LNCAP (cell line): ENCODE measurements at regions not wholly inside any gene's neighbourhood (a gene's known extent, or its start where the extent isn't known, plus 50 kb on each side); places are given as distances from the start of the nearest gene placed in this dataset.

Source experiments
- TF ChIP-seq, protein P1 (sequence below): fragments of 450-650 bp; IDR thresholded peaks from 2 replicates; pipeline ENCODE4 v1.5.1; 2017; ENCODE audit warnings: mild to moderate bottlenecking

DNA sequence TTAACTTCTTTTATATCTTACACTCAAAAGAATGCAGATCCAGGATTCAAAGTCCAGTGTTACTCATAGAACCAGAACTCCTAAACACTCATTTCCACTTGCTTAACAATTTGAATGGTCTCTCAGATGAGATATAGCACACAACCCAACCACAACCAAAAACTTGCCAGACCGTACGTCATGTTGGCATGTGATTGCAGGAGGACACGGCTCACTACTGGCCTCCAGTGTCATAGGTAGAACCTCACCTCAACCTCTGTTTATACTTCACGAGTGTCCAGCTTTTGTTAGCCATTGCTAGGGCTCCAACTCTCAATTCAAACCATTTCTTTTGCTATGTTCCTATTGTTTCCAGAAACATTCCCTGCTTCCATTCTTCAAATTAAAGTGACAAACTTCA, 58.5 kb upstream of the PDGFD start:
- TF ChIP-seq, protein P1, sequence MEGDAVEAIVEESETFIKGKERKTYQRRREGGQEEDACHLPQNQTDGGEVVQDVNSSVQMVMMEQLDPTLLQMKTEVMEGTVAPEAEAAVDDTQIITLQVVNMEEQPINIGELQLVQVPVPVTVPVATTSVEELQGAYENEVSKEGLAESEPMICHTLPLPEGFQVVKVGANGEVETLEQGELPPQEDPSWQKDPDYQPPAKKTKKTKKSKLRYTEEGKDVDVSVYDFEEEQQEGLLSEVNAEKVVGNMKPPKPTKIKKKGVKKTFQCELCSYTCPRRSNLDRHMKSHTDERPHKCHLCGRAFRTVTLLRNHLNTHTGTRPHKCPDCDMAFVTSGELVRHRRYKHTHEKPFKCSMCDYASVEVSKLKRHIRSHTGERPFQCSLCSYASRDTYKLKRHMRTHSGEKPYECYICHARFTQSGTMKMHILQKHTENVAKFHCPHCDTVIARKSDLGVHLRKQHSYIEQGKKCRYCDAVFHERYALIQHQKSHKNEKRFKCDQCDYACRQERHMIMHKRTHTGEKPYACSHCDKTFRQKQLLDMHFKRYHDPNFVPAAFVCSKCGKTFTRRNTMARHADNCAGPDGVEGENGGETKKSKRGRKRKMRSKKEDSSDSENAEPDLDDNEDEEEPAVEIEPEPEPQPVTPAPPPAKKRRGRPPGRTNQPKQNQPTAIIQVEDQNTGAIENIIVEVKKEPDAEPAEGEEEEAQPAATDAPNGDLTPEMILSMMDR = no peak

DNA sequence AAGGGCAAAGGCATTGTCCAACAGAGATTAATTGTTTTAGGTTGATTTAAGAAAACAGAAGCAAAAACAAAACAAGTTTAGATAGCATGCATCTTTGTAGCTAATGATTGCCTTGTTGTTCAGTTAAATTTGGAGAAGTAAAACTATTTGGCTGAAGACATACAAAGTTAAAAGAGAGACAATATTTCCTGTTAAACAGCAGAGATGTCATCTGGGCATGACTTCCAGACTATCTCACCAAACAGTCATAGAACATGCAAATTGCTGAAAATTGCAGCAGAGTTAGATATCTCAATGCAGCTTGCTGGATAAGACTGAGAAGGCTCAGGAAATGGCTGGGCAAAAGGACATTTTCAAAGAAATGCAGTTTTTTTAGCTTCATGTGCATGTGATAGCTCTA, 57.5 kb upstream of the PDGFD start:
- TF ChIP-seq, protein P1 = no peak

DNA sequence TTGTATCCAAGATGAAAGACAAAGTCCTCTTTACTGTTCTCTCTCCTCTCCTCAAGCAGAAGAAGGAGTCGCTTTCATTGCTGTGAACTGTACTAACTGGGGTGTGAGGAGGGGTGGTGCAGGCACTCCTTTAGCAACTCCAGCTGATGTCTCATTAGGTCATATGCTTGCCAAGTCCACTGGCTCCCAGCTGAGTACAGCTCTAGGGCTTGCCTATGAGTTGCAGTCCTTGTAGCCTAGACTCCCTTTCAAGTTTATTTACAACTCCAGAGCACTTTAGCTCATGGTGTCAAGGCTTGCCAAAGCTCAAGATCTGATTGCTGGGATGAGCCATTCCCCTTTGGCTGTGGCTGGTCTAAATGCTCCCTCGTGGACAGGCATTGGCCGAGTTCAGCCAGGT, 55.1 kb upstream of the PDGFD start:
- TF ChIP-seq, protein P1 = no peak

DNA sequence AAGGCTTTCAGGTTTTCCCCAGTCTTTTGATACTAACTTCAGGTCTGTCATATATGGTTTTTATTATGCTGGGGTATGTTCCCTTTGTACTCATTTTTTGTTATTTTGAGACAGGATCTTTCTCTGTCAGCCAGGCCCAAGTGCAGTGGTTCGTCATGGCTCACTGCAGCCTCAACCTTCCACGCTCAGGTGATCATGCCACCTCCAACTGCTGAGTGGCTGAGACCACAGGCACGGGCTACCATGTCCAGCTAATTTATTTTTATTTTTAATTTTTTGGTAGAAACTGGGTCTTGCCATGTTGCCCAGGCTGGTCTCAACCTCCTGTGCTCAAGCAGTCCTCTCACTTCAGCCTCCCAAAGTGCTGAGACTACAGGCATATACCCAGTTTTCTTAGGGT, 50.6 kb upstream of the PDGFD start:
- TF ChIP-seq, protein P1 = no peak
